ENCODE measurements at regions not wholly inside any gene's neighbourhood (a gene's known extent, or its start where the extent isn't known, plus 50 kb on each side); places are given as distances from the start of the nearest gene placed in this dataset.

DNA sequence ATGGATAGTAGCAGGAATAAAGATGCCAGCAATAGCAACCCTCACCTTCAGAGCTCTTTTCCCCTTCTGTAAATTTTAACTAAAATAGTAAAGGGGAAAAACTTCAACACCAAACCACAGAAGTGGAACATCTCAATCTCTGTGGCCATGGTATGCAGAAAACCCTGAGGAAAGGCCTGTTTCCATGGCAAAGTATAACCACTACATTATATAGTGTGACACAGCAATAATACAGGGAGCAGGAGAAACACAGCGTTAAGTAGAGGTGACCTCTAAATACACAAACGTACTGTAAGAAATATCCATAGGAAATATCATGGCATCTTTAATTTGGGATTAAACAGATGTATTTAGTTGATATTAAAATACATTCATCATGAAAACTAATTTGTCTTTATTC, 106.4 kb downstream of the SLC24A2 start:
- H3K27ac Mint-ChIP-seq = no peak overlapping the region
- Histone ChIP-seq H3F3A (ENCODE audit: low read depth) (peaks cover 4% of the 10 kb centered on the region), H4K20me1 (ENCODE audit: low read depth) (no peaks in the 10 kb centered on the region), H3K36me3 (no peaks in the 10 kb centered on the region), H3K79me2 (ENCODE audit: low read depth) (no peaks in the 10 kb centered on the region), H3K4me3 (no peak overlapping the region), H3K9me3 (ENCODE audit: low read depth) (no peaks in the 10 kb centered on the region), H3K4me1 (peaks cover 13% of the 10 kb centered on the region), H3K27ac (no peak overlapping the region), H3K9ac (no peak overlapping the region), H2AFZ (replicated peaks) (no peak overlapping the region), H3K27me3 (no peaks in the 10 kb centered on the region), H3K4me2 (no peak overlapping the region)
- peaks cover 16% of the 10 kb centered on the region for H3K9me3 Mint-ChIP-seq
- H3K27me3 Mint-ChIP-seq (ENCODE audit: insufficient read depth, low read depth) = no peaks in the 10 kb centered on the region
- no peaks in the 10 kb centered on the region for H3K36me3 Mint-ChIP-seq
- H3K4me1 Mint-ChIP-seq = peaks cover 19% of the 10 kb centered on the region
- H3K4me3 Mint-ChIP-seq = no peak overlapping the region
- TF ChIP-seq EZH2 (IDR thresholded peaks at IDR 0.05) = no peak
- no peak for TF ChIP-seq EZH2phosphoT487 (IDR thresholded peaks at IDR 0.05)
- TF ChIP-seq, protein P1, sequence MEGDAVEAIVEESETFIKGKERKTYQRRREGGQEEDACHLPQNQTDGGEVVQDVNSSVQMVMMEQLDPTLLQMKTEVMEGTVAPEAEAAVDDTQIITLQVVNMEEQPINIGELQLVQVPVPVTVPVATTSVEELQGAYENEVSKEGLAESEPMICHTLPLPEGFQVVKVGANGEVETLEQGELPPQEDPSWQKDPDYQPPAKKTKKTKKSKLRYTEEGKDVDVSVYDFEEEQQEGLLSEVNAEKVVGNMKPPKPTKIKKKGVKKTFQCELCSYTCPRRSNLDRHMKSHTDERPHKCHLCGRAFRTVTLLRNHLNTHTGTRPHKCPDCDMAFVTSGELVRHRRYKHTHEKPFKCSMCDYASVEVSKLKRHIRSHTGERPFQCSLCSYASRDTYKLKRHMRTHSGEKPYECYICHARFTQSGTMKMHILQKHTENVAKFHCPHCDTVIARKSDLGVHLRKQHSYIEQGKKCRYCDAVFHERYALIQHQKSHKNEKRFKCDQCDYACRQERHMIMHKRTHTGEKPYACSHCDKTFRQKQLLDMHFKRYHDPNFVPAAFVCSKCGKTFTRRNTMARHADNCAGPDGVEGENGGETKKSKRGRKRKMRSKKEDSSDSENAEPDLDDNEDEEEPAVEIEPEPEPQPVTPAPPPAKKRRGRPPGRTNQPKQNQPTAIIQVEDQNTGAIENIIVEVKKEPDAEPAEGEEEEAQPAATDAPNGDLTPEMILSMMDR (IDR thresholded peaks at IDR 0.05) = no peak
- DNase-seq (ENCODE audit: low spot score) = no peak

DNA sequence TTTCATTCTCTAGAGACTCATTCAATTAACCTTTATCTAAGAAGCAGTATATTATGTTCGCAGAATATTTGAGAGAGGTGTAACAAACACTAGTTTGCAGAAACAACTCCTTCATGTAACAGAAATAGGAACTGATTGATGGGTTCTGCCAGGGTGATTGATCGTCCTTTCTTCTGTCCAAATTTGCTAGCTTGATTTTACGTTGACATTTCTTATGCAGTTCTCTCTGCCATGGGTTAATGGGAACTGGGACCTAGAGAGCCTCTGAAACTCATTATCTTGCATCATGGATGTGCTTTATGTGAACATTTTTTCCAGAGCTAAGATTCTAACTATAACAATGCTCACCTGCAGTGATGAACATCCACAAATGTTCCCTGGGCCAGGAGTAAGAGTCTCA, 107.0 kb downstream of the SLC24A2 start:
- Histone ChIP-seq H3K9ac (no peak overlapping the region), H3K27me3 (no peaks in the 10 kb centered on the region), H2AFZ (replicated peaks) (no peak overlapping the region), H3K4me3 (no peak overlapping the region), H3K4me1 (peaks cover 13% of the 10 kb centered on the region), H3F3A (ENCODE audit: low read depth) (peaks cover 4% of the 10 kb centered on the region), H3K4me2 (no peak overlapping the region), H3K36me3 (no peaks in the 10 kb centered on the region), H3K79me2 (ENCODE audit: low read depth) (no peaks in the 10 kb centered on the region), H3K9me3 (ENCODE audit: low read depth) (no peaks in the 10 kb centered on the region), H3K27ac (no peak overlapping the region), H4K20me1 (ENCODE audit: low read depth) (no peaks in the 10 kb centered on the region)
- peaks cover 14% of the 10 kb centered on the region for H3K9me3 Mint-ChIP-seq
- H3K4me3 Mint-ChIP-seq = no peak overlapping the region
- TF ChIP-seq, protein P1 (IDR thresholded peaks at IDR 0.05) = no peak
- TF ChIP-seq EZH2 (IDR thresholded peaks at IDR 0.05) (no peak), EZH2phosphoT487 (IDR thresholded peaks at IDR 0.05) (no peak)
- H3K27me3 Mint-ChIP-seq (ENCODE audit: insufficient read depth, low read depth) = no peaks in the 10 kb centered on the region
- H3K36me3 Mint-ChIP-seq = no peaks in the 10 kb centered on the region
- peaks cover 19% of the 10 kb centered on the region for H3K4me1 Mint-ChIP-seq
- DNase-seq (ENCODE audit: low spot score) = no peak
- no peak overlapping the region for H3K27ac Mint-ChIP-seq

DNA sequence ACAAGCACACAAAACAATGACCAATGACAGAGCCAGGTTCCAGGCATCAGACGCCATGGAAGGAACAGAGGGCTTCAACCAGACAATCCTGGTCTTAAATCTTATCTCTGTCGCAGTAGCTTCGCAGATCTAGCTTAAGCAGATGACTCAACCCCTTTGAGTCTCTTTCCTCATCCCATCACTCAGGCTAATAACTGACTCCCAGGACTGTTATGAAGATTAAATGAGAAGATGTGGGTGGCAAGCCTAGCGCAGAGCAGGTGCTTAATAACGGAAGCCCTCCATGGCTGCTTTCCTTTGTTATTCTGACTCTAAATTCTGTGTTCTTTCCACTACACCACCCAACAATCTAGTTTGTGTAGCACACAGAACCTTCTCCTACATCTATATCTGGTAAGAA, 110.9 kb downstream of the SLC24A2 start:
- H3K27ac Mint-ChIP-seq = no peak overlapping the region
- DNase-seq (ENCODE audit: low spot score) = no peak
- H3F3A ChIP-seq (ENCODE audit: low read depth) = no peaks in the 10 kb centered on the region
- no peak overlapping the region for H3K4me3 ChIP-seq
- no peaks in the 10 kb centered on the region for H4K20me1 ChIP-seq (ENCODE audit: low read depth)
- H3K27me3 Mint-ChIP-seq (ENCODE audit: insufficient read depth, low read depth) = no peaks in the 10 kb centered on the region
- H3K79me2 ChIP-seq (ENCODE audit: low read depth) = no peaks in the 10 kb centered on the region
- peaks cover 9% of the 10 kb centered on the region for H3K4me1 Mint-ChIP-seq
- no peaks in the 10 kb centered on the region for H3K27me3 ChIP-seq
- no peaks in the 10 kb centered on the region for H3K4me1 ChIP-seq
- TF ChIP-seq EZH2phosphoT487 (IDR thresholded peaks at IDR 0.05) (no peak), EZH2 (IDR thresholded peaks at IDR 0.05) (no peak)
- TF ChIP-seq, protein P1 (IDR thresholded peaks at IDR 0.05) = no peak
- no peak overlapping the region for H3K27ac ChIP-seq
- H3K36me3 Mint-ChIP-seq = no peaks in the 10 kb centered on the region
- H3K9me3 Mint-ChIP-seq = peaks cover 2% of the 10 kb centered on the region
- no peak overlapping the region for H3K9ac ChIP-seq
- no peaks in the 10 kb centered on the region for H3K36me3 ChIP-seq
- H3K4me3 Mint-ChIP-seq = no peak overlapping the region
- H3K4me2 ChIP-seq = no peak overlapping the region
- H2AFZ ChIP-seq (replicated peaks) = no peak overlapping the region
- H3K9me3 ChIP-seq (ENCODE audit: low read depth) = no peaks in the 10 kb centered on the region
